HL-60 (cell line): ENCODE measurements at regions not wholly inside any gene's neighbourhood (a gene's known extent, or its start where the extent isn't known, plus 50 kb on each side); places are given as distances from the start of the nearest gene placed in this dataset.

Experiments used
- GABPA ChIP-seq: IDR thresholded peaks from 2 replicates; pipeline ENCODE4 v1.6.1; 2012; ENCODE audit warnings: low read depth
- POLR2AphosphoS5 ChIP-seq: IDR thresholded peaks from 2 replicates; pipeline ENCODE4 v1.6.1; 2012; ENCODE audit warnings: low read depth
- SPI1 ChIP-seq: IDR thresholded peaks from 2 replicates; pipeline ENCODE4 v1.6.1; 2012; ENCODE audit warnings: low read depth, mild to moderate bottlenecking, borderline replicate concordance
- TF ChIP-seq, protein P1 (sequence below): IDR thresholded peaks from 2 replicates; pipeline ENCODE4 v1.6.1; 2012; ENCODE audit warnings: low read depth; ENCODE audit not compliant: insufficient replicate concordance
- TF ChIP-seq, protein P2 (sequence below): IDR thresholded peaks from one replicate; pipeline ENCODE4 v1.5.1; 2011; ENCODE audit warnings: low read length, control low read depth, inconsistent platforms; ENCODE audit not compliant: insufficient read depth

DNA sequence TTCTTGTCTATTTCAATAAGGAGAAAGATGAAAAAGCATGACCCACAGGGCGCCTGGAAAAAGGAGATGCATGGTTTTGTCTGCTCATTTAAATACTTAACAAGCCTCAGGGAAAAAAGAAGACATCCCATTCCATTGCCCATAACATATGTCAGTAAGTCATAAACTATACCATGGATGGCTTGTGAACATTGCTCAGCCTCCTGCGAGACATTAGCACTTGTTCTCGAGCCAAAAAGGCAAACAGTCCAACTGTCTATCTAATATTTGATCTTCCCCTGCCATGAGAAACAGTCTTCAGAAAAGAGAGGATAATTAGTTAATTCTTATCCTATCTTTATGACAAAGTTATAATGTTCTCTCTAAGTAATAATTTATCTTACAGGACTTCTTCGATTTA lies 527.4 kb downstream of the HACE1 start:
- TF ChIP-seq, protein P1, sequence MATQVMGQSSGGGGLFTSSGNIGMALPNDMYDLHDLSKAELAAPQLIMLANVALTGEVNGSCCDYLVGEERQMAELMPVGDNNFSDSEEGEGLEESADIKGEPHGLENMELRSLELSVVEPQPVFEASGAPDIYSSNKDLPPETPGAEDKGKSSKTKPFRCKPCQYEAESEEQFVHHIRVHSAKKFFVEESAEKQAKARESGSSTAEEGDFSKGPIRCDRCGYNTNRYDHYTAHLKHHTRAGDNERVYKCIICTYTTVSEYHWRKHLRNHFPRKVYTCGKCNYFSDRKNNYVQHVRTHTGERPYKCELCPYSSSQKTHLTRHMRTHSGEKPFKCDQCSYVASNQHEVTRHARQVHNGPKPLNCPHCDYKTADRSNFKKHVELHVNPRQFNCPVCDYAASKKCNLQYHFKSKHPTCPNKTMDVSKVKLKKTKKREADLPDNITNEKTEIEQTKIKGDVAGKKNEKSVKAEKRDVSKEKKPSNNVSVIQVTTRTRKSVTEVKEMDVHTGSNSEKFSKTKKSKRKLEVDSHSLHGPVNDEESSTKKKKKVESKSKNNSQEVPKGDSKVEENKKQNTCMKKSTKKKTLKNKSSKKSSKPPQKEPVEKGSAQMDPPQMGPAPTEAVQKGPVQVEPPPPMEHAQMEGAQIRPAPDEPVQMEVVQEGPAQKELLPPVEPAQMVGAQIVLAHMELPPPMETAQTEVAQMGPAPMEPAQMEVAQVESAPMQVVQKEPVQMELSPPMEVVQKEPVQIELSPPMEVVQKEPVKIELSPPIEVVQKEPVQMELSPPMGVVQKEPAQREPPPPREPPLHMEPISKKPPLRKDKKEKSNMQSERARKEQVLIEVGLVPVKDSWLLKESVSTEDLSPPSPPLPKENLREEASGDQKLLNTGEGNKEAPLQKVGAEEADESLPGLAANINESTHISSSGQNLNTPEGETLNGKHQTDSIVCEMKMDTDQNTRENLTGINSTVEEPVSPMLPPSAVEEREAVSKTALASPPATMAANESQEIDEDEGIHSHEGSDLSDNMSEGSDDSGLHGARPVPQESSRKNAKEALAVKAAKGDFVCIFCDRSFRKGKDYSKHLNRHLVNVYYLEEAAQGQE, result no peak
- TF ChIP-seq, protein P2, sequence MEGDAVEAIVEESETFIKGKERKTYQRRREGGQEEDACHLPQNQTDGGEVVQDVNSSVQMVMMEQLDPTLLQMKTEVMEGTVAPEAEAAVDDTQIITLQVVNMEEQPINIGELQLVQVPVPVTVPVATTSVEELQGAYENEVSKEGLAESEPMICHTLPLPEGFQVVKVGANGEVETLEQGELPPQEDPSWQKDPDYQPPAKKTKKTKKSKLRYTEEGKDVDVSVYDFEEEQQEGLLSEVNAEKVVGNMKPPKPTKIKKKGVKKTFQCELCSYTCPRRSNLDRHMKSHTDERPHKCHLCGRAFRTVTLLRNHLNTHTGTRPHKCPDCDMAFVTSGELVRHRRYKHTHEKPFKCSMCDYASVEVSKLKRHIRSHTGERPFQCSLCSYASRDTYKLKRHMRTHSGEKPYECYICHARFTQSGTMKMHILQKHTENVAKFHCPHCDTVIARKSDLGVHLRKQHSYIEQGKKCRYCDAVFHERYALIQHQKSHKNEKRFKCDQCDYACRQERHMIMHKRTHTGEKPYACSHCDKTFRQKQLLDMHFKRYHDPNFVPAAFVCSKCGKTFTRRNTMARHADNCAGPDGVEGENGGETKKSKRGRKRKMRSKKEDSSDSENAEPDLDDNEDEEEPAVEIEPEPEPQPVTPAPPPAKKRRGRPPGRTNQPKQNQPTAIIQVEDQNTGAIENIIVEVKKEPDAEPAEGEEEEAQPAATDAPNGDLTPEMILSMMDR, result no peak
- TF ChIP-seq POLR2AphosphoS5 (no peak), SPI1 (no peak), GABPA (no peak)
